Ishikawa (cell line): ENCODE measurements at regions not wholly inside any gene's neighbourhood (a gene's known extent, or its start where the extent isn't known, plus 50 kb on each side); places are given as distances from the start of the nearest gene placed in this dataset.

ENCODE experiments used
- CEBPB ChIP-seq: IDR thresholded peaks from 2 replicates; pipeline ENCODE4 v1.6.1; 2012
- CREB1 ChIP-seq: IDR thresholded peaks from 2 replicates; pipeline ENCODE4 v1.6.1; 2012; ENCODE audit warnings: low read depth
- EGR1 ChIP-seq: IDR thresholded peaks from 2 replicates; pipeline ENCODE4 v1.6.1; 2012
- EP300 ChIP-seq: IDR thresholded peaks from 2 replicates; pipeline ENCODE4 v1.6.1; 2012; ENCODE audit warnings: borderline replicate concordance
- NFIC ChIP-seq: IDR thresholded peaks from 2 replicates; pipeline ENCODE4 v1.6.1; 2012
- RAD21 ChIP-seq: IDR thresholded peaks from 2 replicates; pipeline ENCODE4 v1.6.1; 2012; ENCODE audit warnings: low read depth
- TAF1 ChIP-seq: IDR thresholded peaks from 2 replicates; pipeline ENCODE4 v1.6.1; 2012; ENCODE audit warnings: low read depth, mild to moderate bottlenecking
- TCF12 ChIP-seq: IDR thresholded peaks from 2 replicates; pipeline ENCODE4 v1.6.1; 2012; ENCODE audit warnings: low read depth
- TEAD4 ChIP-seq: IDR thresholded peaks from 2 replicates; pipeline ENCODE4 v1.6.1; 2012
- YY1 ChIP-seq: IDR thresholded peaks from 2 replicates; pipeline ENCODE4 v1.6.1; 2012; ENCODE audit warnings: low read depth
- ZBTB7A ChIP-seq: IDR thresholded peaks from 2 replicates; pipeline ENCODE4 v1.6.1; 2012; ENCODE audit warnings: low read depth
- TF ChIP-seq, protein P1 (sequence below): IDR thresholded peaks from 2 replicates; pipeline ENCODE4 v1.6.1; 2012
- TF ChIP-seq, protein P2 (sequence below): IDR thresholded peaks from 2 replicates; pipeline ENCODE4 v1.6.1; 2012; ENCODE audit warnings: low read depth, mild to moderate bottlenecking
- TF ChIP-seq, protein P3 (sequence below): IDR thresholded peaks from 2 replicates; pipeline ENCODE4 v1.6.1; 2012

DNA sequence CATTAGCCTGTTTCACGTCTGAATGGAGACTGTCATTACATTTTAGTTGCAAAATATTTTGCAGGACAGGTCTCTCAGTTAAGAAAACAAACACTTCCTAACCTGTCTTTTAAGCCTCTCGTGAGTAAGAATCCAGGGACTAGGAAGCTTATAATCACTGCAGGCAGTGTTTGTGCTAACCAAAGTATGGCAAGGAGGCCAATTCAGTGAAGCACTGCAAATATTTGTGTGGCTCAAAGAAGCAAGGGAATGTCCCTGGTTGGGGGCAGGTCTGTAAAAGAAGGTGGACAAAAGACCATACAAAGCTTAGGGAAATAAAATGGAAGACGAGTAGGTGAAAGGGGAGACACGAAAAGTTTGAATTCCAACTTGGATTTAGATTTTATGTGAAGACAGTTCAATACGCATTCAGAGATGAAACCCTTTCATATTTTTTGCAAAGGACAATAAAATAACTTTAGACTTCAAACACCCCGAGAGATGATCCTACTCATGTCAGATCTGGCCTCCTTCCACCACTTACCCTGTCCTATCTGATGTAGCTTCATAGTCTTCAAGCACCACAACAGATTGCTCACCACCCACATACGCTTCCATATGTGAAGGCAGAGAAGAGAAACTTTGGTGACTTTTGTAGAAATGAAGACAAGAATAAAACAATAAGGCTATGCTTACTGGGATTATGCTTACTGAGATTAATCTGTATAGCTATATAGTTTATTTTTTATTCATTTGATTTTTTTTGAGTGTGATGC, 240.9 kb downstream of the TUSC7 start:
- TF ChIP-seq, protein P1, sequence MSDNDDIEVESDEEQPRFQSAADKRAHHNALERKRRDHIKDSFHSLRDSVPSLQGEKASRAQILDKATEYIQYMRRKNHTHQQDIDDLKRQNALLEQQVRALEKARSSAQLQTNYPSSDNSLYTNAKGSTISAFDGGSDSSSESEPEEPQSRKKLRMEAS: no peak
- no peak for TF ChIP-seq EP300
- TF ChIP-seq, protein P2, sequence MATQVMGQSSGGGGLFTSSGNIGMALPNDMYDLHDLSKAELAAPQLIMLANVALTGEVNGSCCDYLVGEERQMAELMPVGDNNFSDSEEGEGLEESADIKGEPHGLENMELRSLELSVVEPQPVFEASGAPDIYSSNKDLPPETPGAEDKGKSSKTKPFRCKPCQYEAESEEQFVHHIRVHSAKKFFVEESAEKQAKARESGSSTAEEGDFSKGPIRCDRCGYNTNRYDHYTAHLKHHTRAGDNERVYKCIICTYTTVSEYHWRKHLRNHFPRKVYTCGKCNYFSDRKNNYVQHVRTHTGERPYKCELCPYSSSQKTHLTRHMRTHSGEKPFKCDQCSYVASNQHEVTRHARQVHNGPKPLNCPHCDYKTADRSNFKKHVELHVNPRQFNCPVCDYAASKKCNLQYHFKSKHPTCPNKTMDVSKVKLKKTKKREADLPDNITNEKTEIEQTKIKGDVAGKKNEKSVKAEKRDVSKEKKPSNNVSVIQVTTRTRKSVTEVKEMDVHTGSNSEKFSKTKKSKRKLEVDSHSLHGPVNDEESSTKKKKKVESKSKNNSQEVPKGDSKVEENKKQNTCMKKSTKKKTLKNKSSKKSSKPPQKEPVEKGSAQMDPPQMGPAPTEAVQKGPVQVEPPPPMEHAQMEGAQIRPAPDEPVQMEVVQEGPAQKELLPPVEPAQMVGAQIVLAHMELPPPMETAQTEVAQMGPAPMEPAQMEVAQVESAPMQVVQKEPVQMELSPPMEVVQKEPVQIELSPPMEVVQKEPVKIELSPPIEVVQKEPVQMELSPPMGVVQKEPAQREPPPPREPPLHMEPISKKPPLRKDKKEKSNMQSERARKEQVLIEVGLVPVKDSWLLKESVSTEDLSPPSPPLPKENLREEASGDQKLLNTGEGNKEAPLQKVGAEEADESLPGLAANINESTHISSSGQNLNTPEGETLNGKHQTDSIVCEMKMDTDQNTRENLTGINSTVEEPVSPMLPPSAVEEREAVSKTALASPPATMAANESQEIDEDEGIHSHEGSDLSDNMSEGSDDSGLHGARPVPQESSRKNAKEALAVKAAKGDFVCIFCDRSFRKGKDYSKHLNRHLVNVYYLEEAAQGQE: no peak
- no peak for TF ChIP-seq NFIC
- TF ChIP-seq EGR1: no peak
- no peak for TF ChIP-seq CEBPB
- TF ChIP-seq, protein P3, sequence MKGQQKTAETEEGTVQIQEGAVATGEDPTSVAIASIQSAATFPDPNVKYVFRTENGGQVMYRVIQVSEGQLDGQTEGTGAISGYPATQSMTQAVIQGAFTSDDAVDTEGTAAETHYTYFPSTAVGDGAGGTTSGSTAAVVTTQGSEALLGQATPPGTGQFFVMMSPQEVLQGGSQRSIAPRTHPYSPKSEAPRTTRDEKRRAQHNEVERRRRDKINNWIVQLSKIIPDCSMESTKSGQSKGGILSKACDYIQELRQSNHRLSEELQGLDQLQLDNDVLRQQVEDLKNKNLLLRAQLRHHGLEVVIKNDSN: no peak
- no peak for TF ChIP-seq CREB1
- no peak for TF ChIP-seq RAD21
- no peak for TF ChIP-seq TAF1
- TF ChIP-seq ZBTB7A: no peak
- TF ChIP-seq TCF12: no peak
- TF ChIP-seq TEAD4: no peak
- no peak for TF ChIP-seq YY1
